H9 (cell line): ENCODE measurements at regions not wholly inside any gene's neighbourhood (a gene's known extent, or its start where the extent isn't known, plus 50 kb on each side); places are given as distances from the start of the nearest gene placed in this dataset.

Experiments
- DNase-seq: peaks from one replicate; pipeline ENCODE4 v3.0.0-alpha.2; 2017
- H2AFZ ChIP-seq: one replicate; pipeline ENCODE4 v1.6.1; 2013; ENCODE audit warnings: mild to moderate bottlenecking, low read length, control low read depth, moderate library complexity
- H2AK5ac ChIP-seq: 2 replicates; pipeline ENCODE4 v1.6.1; 2013; ENCODE audit warnings: low read length, control low read depth, mixed read lengths; ENCODE audit not compliant: insufficient read length
- H2BK120ac ChIP-seq: one replicate; pipeline ENCODE4 v1.6.1; 2013; ENCODE audit warnings: low read depth, mild to moderate bottlenecking, low read length, control low read depth, inconsistent platforms; ENCODE audit not compliant: poor library complexity, severe bottlenecking
- H2BK12ac ChIP-seq: 2 replicates; pipeline ENCODE4 v1.6.1; 2013; ENCODE audit warnings: low read length, control low read depth, mixed read lengths, low read depth; ENCODE audit not compliant: insufficient read length
- H2BK15ac ChIP-seq: 2 replicates; pipeline ENCODE4 v1.6.1; 2013; ENCODE audit warnings: low read depth, low read length, control low read depth
- H2BK20ac ChIP-seq: one replicate; pipeline ENCODE4 v1.6.1; 2013; ENCODE audit warnings: low read depth, mild to moderate bottlenecking, low read length, control low read depth, inconsistent platforms; ENCODE audit not compliant: poor library complexity, severe bottlenecking
- H2BK5ac ChIP-seq: 2 replicates; pipeline ENCODE4 v1.6.1; 2013; ENCODE audit warnings: low read length, control low read depth, mixed read lengths; ENCODE audit not compliant: insufficient read length
- H3K14ac ChIP-seq: 2 replicates; pipeline ENCODE4 v1.6.1; 2013; ENCODE audit warnings: low read length, control low read depth; ENCODE audit not compliant: insufficient read depth
- H3K18ac ChIP-seq: 2 replicates; pipeline ENCODE4 v1.6.1; 2013; ENCODE audit warnings: low read depth, mild to moderate bottlenecking, mixed read lengths, low read length, control low read depth; ENCODE audit not compliant: insufficient read length
- H3K23ac ChIP-seq: 2 replicates; pipeline ENCODE4 v1.6.1; 2013; ENCODE audit warnings: low read length, control low read depth, mixed read lengths, low read depth; ENCODE audit not compliant: insufficient read length
- H3K23me2 ChIP-seq: 2 replicates; pipeline ENCODE4 v1.6.1; 2013; ENCODE audit warnings: low read depth, mild to moderate bottlenecking, mixed read lengths, low read length, control low read depth; ENCODE audit not compliant: insufficient read length, poor library complexity, severe bottlenecking
- H3K27ac ChIP-seq: 2 replicates; pipeline ENCODE4 v1.5.1; 2013; ENCODE audit warnings: low read length, control low read depth, mixed read lengths, low read depth; ENCODE audit not compliant: insufficient read length
- H3K27me3 ChIP-seq: 2 replicates; pipeline ENCODE4 v1.6.1; 2013; ENCODE audit warnings: low read length, control low read depth, inconsistent platforms; ENCODE audit not compliant: insufficient read depth
- H3K4ac ChIP-seq: 2 replicates; pipeline ENCODE4 v1.6.1; 2013; ENCODE audit warnings: low read depth, mild to moderate bottlenecking, control low read depth, inconsistent platforms, low read length, moderate library complexity
- H3K4me1 ChIP-seq: 2 replicates; pipeline ENCODE4 v1.6.1; 2013; ENCODE audit warnings: low read length, control low read depth, inconsistent platforms; ENCODE audit not compliant: insufficient read depth
- H3K4me2 ChIP-seq: 2 replicates; pipeline ENCODE4 v1.6.1; 2013; ENCODE audit warnings: low read length, control low read depth, mixed read lengths; ENCODE audit not compliant: insufficient read length, insufficient read depth
- H3K56ac ChIP-seq: 2 replicates; pipeline ENCODE4 v1.6.1; 2013; ENCODE audit warnings: low read depth, mild to moderate bottlenecking, mixed read lengths, low read length, control low read depth; ENCODE audit not compliant: insufficient read length
- H3K79me1 ChIP-seq: 2 replicates; pipeline ENCODE4 v1.6.1; 2013; ENCODE audit warnings: low read depth, mild to moderate bottlenecking, moderate library complexity, low read length, control low read depth, inconsistent platforms; ENCODE audit not compliant: insufficient read depth, poor library complexity, severe bottlenecking
- H3K79me2 ChIP-seq: 2 replicates; pipeline ENCODE4 v1.6.1; 2013; ENCODE audit warnings: low read length, control low read depth, inconsistent platforms; ENCODE audit not compliant: insufficient read depth
- H3K9ac ChIP-seq: 2 replicates; pipeline ENCODE4 v1.6.1; 2013; ENCODE audit warnings: low read length, control low read depth, mixed read lengths; ENCODE audit not compliant: insufficient read length; ENCODE audit errors: extremely low read depth
- H3K9me3 ChIP-seq: one replicate; pipeline ENCODE4 v1.6.1; 2013; ENCODE audit warnings: low read depth, low read length, inconsistent platforms; ENCODE audit not compliant: control insufficient read depth
- H3T11ph ChIP-seq: one replicate; pipeline ENCODE4 v1.6.1; 2013; ENCODE audit warnings: mild to moderate bottlenecking, low read length, control low read depth, inconsistent platforms
- H4K20me1 ChIP-seq: one replicate; pipeline ENCODE4 v1.6.1; 2013; ENCODE audit not compliant: control insufficient read depth, insufficient read length, insufficient read depth
- H4K5ac ChIP-seq: 2 replicates; pipeline ENCODE4 v1.6.1; 2013; ENCODE audit warnings: low read depth, mild to moderate bottlenecking, mixed read lengths, low read length, control low read depth; ENCODE audit not compliant: insufficient read length
- H4K8ac ChIP-seq: replicated peaks from 2 replicates; pipeline ENCODE4 v1.6.1; 2013; ENCODE audit warnings: low read length, control low read depth, mixed read lengths, low read depth; ENCODE audit not compliant: insufficient read length
- H4K91ac ChIP-seq: 2 replicates; pipeline ENCODE4 v1.6.1; 2013; ENCODE audit warnings: low read depth, mild to moderate bottlenecking, moderate library complexity, mixed read lengths, low read length, control low read depth; ENCODE audit not compliant: insufficient read length
- H3K27ac Mint-ChIP-seq, 3 experiments: 2 replicates in 2 of 3; 3 replicates in 1 of 3; pipeline ENCODE4 v1.8.0; 2020 to 2021; ENCODE audit warnings: mixed read lengths in 3 of 3, mild to moderate bottlenecking in 1 of 3, moderate library complexity in 1 of 3
- H3K27me3 Mint-ChIP-seq: 2 replicates; pipeline ENCODE4 v1.8.0; 2021; ENCODE audit warnings: low read depth, mild to moderate bottlenecking, moderate library complexity, mixed read lengths
- H3K36me3 Mint-ChIP-seq, 3 experiments: 2 replicates in 2 of 3; 3 replicates in 1 of 3; pipeline ENCODE4 v1.8.0; 2020 to 2021; ENCODE audit warnings: low read depth in 3 of 3, mixed read lengths in 3 of 3; ENCODE audit not compliant: insufficient read depth in 1 of 3
- H3K4me1 Mint-ChIP-seq, 2 experiments: 2 replicates each; pipeline ENCODE4 v1.8.0; 2020; ENCODE audit warnings: mixed read lengths in 2 of 2
- H3K4me3 Mint-ChIP-seq, 2 experiments: 2 replicates in 1 of 2; 3 replicates in 1 of 2; pipeline ENCODE4 v1.8.0; 2020 to 2021; ENCODE audit warnings: mild to moderate bottlenecking in 2 of 2, mixed read lengths in 2 of 2, moderate library complexity in 1 of 2
- H3K9me3 Mint-ChIP-seq, 2 experiments: 2 replicates in 1 of 2; 3 replicates in 1 of 2; pipeline ENCODE4 v1.8.0; 2020; ENCODE audit warnings: mild to moderate bottlenecking in 2 of 2, mixed read lengths in 2 of 2, moderate library complexity in 1 of 2
- CTCF ChIP-seq: fragments of 200-600 bp; sonication (generic); conservative IDR thresholded peaks from 3 replicates; pipeline ENCODE4 v1.8.0; 2021; ENCODE audit warnings: antibody characterized with exemption, mild to moderate bottlenecking
- WGBS: extraction: QIAGEN DNeasy Blood & Tissue Kit; methylation state at CpG from one replicate; pipeline ENCODE4 v1.1.7; 2013; ENCODE audit warnings: missing lambda C conversion rate, low lambda C conversion rate, mixed read lengths; ENCODE audit not compliant: insufficient read length; ENCODE audit errors: extremely low coverage; 5-methylcytosine and 5-hydroxymethylcytosine counted together

- H3K9ac ChIP-seq = no peak overlapping the region
- Mint-ChIP-seq H3K27ac (no peak overlapping the region), H3K36me3 (peaks cover 100% of the 10 kb centered on the region in 3 experiments), H3K4me1 (no peaks in the 10 kb centered on the region), H3K9me3 (peaks cover 99% of the 10 kb centered on the region in 2 experiments), H3K4me3 (no peak overlapping the region), H3K27me3 (peaks cover 20% of the 10 kb centered on the region)
- no peak overlapping the region for H2BK5ac ChIP-seq
- H3K9me3 ChIP-seq = peaks cover 100% of the 10 kb centered on the region
- no peak for DNase-seq
- H3K79me2 ChIP-seq = no peaks in the 10 kb centered on the region; the same call in 1 of the 2 replicates
- H4K5ac ChIP-seq = no peak overlapping the region
- H2AK5ac ChIP-seq = no peak overlapping the region
- no peak overlapping the region for H3K27ac ChIP-seq
- no peak overlapping the region for H3K18ac ChIP-seq
- no peaks in the 10 kb centered on the region for H3K4me1 ChIP-seq
- H3K27me3 ChIP-seq = no peaks in the 10 kb centered on the region
- no peak overlapping the region for H4K8ac ChIP-seq
- WGBS = no CpG with 5 or more reads among the region's 11 CpGs
- no peaks in the 10 kb centered on the region for H3K79me1 ChIP-seq
- no peak overlapping the region for H2AFZ ChIP-seq
- TF ChIP-seq CTCF = no peak
- H2BK20ac ChIP-seq = no peak overlapping the region
- H4K20me1 ChIP-seq = no peaks in the 10 kb centered on the region
- no peak overlapping the region for H2BK12ac ChIP-seq
- H3K23me2 ChIP-seq = no peaks in the 10 kb centered on the region
- no peak overlapping the region for H3K14ac ChIP-seq
- H3T11ph ChIP-seq = no peak overlapping the region
- H3K56ac ChIP-seq = no peak overlapping the region
- H3K23ac ChIP-seq = no peak overlapping the region
- H3K4ac ChIP-seq = no peak overlapping the region
- H3K4me2 ChIP-seq = no peak overlapping the region
- H2BK120ac ChIP-seq = no peak overlapping the region
- no peak overlapping the region for H2BK15ac ChIP-seq
- H4K91ac ChIP-seq = no peak overlapping the region
Measured at GRCh38 chr15:25065876-25066275, 111.1 kb downstream of the SNRPN start.
